ENCODE measurements at regions not wholly inside any gene's neighbourhood (a gene's known extent, or its start where the extent isn't known, plus 50 kb on each side); places are given as distances from the start of the nearest gene placed in this dataset.

DNA sequence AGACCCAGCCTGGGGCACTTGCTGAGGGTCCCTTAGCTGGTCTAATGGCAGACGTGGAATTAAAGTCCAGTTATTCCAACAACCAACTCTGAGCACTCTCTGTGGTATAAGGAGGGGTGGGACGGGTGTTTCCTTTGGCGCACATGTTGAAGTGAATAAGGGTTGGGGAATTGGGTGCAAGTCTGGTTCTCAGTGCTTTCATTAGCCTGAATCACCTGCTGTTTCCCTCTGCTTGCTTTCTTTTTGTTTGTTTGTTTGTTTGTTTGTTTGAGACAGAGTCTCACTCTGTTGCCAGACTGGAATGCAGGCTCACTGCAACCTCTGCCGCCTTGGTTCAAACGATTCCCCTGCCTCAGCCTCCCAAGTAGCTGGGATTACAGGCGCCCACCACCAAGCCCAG, 110.1 kb downstream of the TNFAIP3 start:
- no peaks in the 10 kb centered on the region for H4K20me1 ChIP-seq (replicated peaks; ENCODE audit: insufficient read depth)
- no peak for ATAC-seq
- no peak overlapping the region for H3K4me3 ChIP-seq
- H3K36me3 Mint-ChIP-seq (ENCODE audit: low read depth): no peaks in the 10 kb centered on the region
- no peaks in the 10 kb centered on the region for H3K79me2 ChIP-seq (replicated peaks; ENCODE audit: insufficient read depth)
- H3K27me3 Mint-ChIP-seq (ENCODE audit: insufficient read depth, low read depth, poor library complexity): peaks cover 4% of the 10 kb centered on the region
- no peaks in the 10 kb centered on the region; the same call in 1 of the 2 replicates for H3K9me2 ChIP-seq (ENCODE audit: insufficient read depth)
- TF ChIP-seq ZNF462 (CRISPR knock-in tag; IDR thresholded peaks at IDR 0.05): no peak
- TF ChIP-seq ZNF114 (CRISPR knock-in tag; IDR thresholded peaks at IDR 0.05): no peak
- no peak for TF ChIP-seq JUNB (IDR thresholded peaks at IDR 0.05; ENCODE audit: unreplicated experiment)
- no peak for TF ChIP-seq CREB1 (CRISPR knock-in tag; IDR thresholded peaks at IDR 0.05; ENCODE audit: low read depth)
- TF ChIP-seq, protein P1, sequence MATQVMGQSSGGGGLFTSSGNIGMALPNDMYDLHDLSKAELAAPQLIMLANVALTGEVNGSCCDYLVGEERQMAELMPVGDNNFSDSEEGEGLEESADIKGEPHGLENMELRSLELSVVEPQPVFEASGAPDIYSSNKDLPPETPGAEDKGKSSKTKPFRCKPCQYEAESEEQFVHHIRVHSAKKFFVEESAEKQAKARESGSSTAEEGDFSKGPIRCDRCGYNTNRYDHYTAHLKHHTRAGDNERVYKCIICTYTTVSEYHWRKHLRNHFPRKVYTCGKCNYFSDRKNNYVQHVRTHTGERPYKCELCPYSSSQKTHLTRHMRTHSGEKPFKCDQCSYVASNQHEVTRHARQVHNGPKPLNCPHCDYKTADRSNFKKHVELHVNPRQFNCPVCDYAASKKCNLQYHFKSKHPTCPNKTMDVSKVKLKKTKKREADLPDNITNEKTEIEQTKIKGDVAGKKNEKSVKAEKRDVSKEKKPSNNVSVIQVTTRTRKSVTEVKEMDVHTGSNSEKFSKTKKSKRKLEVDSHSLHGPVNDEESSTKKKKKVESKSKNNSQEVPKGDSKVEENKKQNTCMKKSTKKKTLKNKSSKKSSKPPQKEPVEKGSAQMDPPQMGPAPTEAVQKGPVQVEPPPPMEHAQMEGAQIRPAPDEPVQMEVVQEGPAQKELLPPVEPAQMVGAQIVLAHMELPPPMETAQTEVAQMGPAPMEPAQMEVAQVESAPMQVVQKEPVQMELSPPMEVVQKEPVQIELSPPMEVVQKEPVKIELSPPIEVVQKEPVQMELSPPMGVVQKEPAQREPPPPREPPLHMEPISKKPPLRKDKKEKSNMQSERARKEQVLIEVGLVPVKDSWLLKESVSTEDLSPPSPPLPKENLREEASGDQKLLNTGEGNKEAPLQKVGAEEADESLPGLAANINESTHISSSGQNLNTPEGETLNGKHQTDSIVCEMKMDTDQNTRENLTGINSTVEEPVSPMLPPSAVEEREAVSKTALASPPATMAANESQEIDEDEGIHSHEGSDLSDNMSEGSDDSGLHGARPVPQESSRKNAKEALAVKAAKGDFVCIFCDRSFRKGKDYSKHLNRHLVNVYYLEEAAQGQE (IDR thresholded peaks at IDR 0.05; ENCODE audit: unreplicated experiment): no peak
- TF ChIP-seq POLR2AphosphoS5 (IDR thresholded peaks at IDR 0.05; ENCODE audit: low read depth): no peak
- no peak for TF ChIP-seq EZH2phosphoT487 (IDR thresholded peaks at IDR 0.05; ENCODE audit: unreplicated experiment)
- no peak for TF ChIP-seq ZNF331 (CRISPR knock-in tag; IDR thresholded peaks at IDR 0.05; ENCODE audit: low read depth)
- TF ChIP-seq EZH2 (IDR thresholded peaks at IDR 0.05; ENCODE audit: low read depth, unreplicated experiment): no peak
- TF ChIP-seq, protein P2, sequence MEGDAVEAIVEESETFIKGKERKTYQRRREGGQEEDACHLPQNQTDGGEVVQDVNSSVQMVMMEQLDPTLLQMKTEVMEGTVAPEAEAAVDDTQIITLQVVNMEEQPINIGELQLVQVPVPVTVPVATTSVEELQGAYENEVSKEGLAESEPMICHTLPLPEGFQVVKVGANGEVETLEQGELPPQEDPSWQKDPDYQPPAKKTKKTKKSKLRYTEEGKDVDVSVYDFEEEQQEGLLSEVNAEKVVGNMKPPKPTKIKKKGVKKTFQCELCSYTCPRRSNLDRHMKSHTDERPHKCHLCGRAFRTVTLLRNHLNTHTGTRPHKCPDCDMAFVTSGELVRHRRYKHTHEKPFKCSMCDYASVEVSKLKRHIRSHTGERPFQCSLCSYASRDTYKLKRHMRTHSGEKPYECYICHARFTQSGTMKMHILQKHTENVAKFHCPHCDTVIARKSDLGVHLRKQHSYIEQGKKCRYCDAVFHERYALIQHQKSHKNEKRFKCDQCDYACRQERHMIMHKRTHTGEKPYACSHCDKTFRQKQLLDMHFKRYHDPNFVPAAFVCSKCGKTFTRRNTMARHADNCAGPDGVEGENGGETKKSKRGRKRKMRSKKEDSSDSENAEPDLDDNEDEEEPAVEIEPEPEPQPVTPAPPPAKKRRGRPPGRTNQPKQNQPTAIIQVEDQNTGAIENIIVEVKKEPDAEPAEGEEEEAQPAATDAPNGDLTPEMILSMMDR (conservative IDR thresholded peaks at IDR 0.05; ENCODE audit: low read depth in 2 of 2): no peak
- TF ChIP-seq STAT1 (IDR thresholded peaks at IDR 0.05; ENCODE audit: unreplicated experiment): no peak
- TF ChIP-seq NANOG (IDR thresholded peaks at IDR 0.05; ENCODE audit: borderline replicate concordance): no peak
- TF ChIP-seq, protein P3, sequence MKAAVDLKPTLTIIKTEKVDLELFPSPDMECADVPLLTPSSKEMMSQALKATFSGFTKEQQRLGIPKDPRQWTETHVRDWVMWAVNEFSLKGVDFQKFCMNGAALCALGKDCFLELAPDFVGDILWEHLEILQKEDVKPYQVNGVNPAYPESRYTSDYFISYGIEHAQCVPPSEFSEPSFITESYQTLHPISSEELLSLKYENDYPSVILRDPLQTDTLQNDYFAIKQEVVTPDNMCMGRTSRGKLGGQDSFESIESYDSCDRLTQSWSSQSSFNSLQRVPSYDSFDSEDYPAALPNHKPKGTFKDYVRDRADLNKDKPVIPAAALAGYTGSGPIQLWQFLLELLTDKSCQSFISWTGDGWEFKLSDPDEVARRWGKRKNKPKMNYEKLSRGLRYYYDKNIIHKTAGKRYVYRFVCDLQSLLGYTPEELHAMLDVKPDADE (IDR thresholded peaks at IDR 0.05): no peak
- no peak overlapping the region for H2AFZ ChIP-seq
- H3K27ac Mint-ChIP-seq: no peak overlapping the region
- H3K4me3 Mint-ChIP-seq: no peak overlapping the region
- H3K9me3 Mint-ChIP-seq: no peaks in the 10 kb centered on the region
- H3K27me3 ChIP-seq (ENCODE audit: insufficient read depth): no peaks in the 10 kb centered on the region
- H3K4me1 ChIP-seq (ENCODE audit: insufficient read depth): peaks cover 9% of the 10 kb centered on the region; the same call in 1 of the 2 replicates
- H3K36me3 ChIP-seq (ENCODE audit: insufficient read depth): no peaks in the 10 kb centered on the region
- no peak overlapping the region for H3K27ac ChIP-seq (ENCODE audit: low read depth)
- DNase-seq (ENCODE audit: low spot score): no peak
- peaks cover 7% of the 10 kb centered on the region for H3K4me1 Mint-ChIP-seq
- H3K4me2 ChIP-seq: no peak overlapping the region
- no peaks in the 10 kb centered on the region for H3F3A ChIP-seq (replicated peaks; ENCODE audit: low read depth)
